Lower lobe of right lung (tissue), 2 donors: ENCODE measurements at regions not wholly inside any gene's neighbourhood (a gene's known extent, or its start where the extent isn't known, plus 50 kb on each side); places are given as distances from the start of the nearest gene placed in this dataset.

Source experiments
- ATAC-seq, 2 donors: fragments of 200-7000 bp; cut with Tn5 transposase; one replicate each; pipeline ENCODE4 v1.9.1; 2020 to 2022; ENCODE audit warnings: mild to moderate bottlenecking in 2 of 2, moderate library complexity in 2 of 2
- DNase-seq: peaks from one replicate; pipeline ENCODE4 v3.0.0-alpha.2; 2020
- H3K27ac ChIP-seq: fragments of 200-600 bp; one replicate; pipeline ENCODE4 v1.8.0; 2022
- H3K27me3 ChIP-seq: fragments of 200-600 bp; one replicate; pipeline ENCODE4 v1.8.0; 2022; ENCODE audit warnings: low read depth
- H3K36me3 ChIP-seq: fragments of 200-600 bp; one replicate; pipeline ENCODE4 v1.8.0; 2022; ENCODE audit warnings: mild to moderate bottlenecking
- H3K4me1 ChIP-seq: fragments of 200-600 bp; one replicate; pipeline ENCODE4 v1.8.0; 2022
- H3K4me3 ChIP-seq: fragments of 200-600 bp; one replicate; pipeline ENCODE4 v1.8.0; 2022; ENCODE audit warnings: mild to moderate bottlenecking
- H3K9me3 ChIP-seq: fragments of 200-600 bp; one replicate; pipeline ENCODE4 v1.8.0; 2022
- CTCF ChIP-seq: fragments of 200-600 bp; IDR thresholded peaks from one replicate; pipeline ENCODE4 v1.8.0; 2022; ENCODE audit warnings: antibody characterized with exemption, mild to moderate bottlenecking
- intact Hi-C: fragments of 100-400 bp; cut with DNase I; formaldehyde crosslinking; loops from one replicate; pipeline ENCODE4 v1.11.0; 2022
- donor health status: DM: no; HTN: yes; CAD: no; lungs with severe emphysema.

- TF ChIP-seq CTCF, result no peak
- Histone ChIP-seq H3K27ac (no peak overlapping the region), H3K4me1 (no peaks in the 10 kb centered on the region), H3K4me3 (no peak overlapping the region), H3K27me3 (no peaks in the 10 kb centered on the region), H3K9me3 (no peaks in the 10 kb centered on the region), H3K36me3 (no peaks in the 10 kb centered on the region)
- intact Hi-C loops, result no loop called here
- DNase-seq, result no peak
- no peak for ATAC-seq
These were observed 146.7 kb upstream of the MLN start for GRCh38 chr6:33950472-33950881.

- Histone ChIP-seq H3K4me1 (no peaks in the 10 kb centered on the region), H3K27me3 (no peaks in the 10 kb centered on the region), H3K27ac (no peak overlapping the region), H3K4me3 (no peak overlapping the region), H3K9me3 (no peaks in the 10 kb centered on the region), H3K36me3 (no peaks in the 10 kb centered on the region)
- TF ChIP-seq CTCF, result no peak
- DNase-seq (no peak), ATAC-seq (no peak)
- intact Hi-C loops, result no loop called here
These were observed 146.2 kb upstream of the MLN start for GRCh38 chr6:33949877-33950435.

GRCh38 chr6:33949111-33949510 is 145.3 kb upstream of the MLN start:
- H3K36me3 ChIP-seq, result no peaks in the 10 kb centered on the region
- H3K27ac ChIP-seq, result no peak overlapping the region
- ATAC-seq (no peak), DNase-seq (no peak)
- no peaks in the 10 kb centered on the region for H3K9me3 ChIP-seq
- no peaks in the 10 kb centered on the region for H3K4me1 ChIP-seq
- peaks cover 8% of the 10 kb centered on the region for H3K27me3 ChIP-seq
- intact Hi-C loops, result no loop called here
- TF ChIP-seq CTCF, result no peak
- H3K4me3 ChIP-seq, result no peak overlapping the region

GRCh38 chr6:33947916-33948594 is 144.3 kb upstream of the MLN start:
- TF ChIP-seq CTCF, result no peak
- ATAC-seq (no peak), DNase-seq (no peak)
- Histone ChIP-seq H3K36me3 (no peaks in the 10 kb centered on the region), H3K9me3 (no peaks in the 10 kb centered on the region), H3K4me3 (no peak overlapping the region), H3K27me3 (peaks cover 9% of the 10 kb centered on the region), H3K27ac (no peak overlapping the region), H3K4me1 (no peaks in the 10 kb centered on the region)
- intact Hi-C loops, result no loop called here

GRCh38 chr6:33947047-33947446 is 143.2 kb upstream of the MLN start:
- Histone ChIP-seq H3K27ac (no peak overlapping the region), H3K4me1 (no peaks in the 10 kb centered on the region), H3K9me3 (no peaks in the 10 kb centered on the region), H3K4me3 (no peak overlapping the region), H3K36me3 (no peaks in the 10 kb centered on the region), H3K27me3 (peaks cover 9% of the 10 kb centered on the region)
- no peak for ATAC-seq
- no peak for TF ChIP-seq CTCF
- intact Hi-C loops, result no loop called here
- no peak for DNase-seq
